H1 (cell line): ENCODE measurements at regions not wholly inside any gene's neighbourhood (a gene's known extent, or its start where the extent isn't known, plus 50 kb on each side); places are given as distances from the start of the nearest gene placed in this dataset.

Source experiments
- ATF3 ChIP-seq: IDR thresholded peaks from 2 replicates; pipeline ENCODE4 v1.6.1; 2011; ENCODE audit warnings: low read depth, mild to moderate bottlenecking, low read length; ENCODE audit not compliant: insufficient read depth
- CTCF ChIP-seq, 3 experiments: IDR thresholded peaks; 1 replicate in 2 of 3; 2 replicates in 1 of 3; pipeline versions ENCODE4 v1.5.1 to v1.6.1; 2011; ENCODE audit warnings: low read length in 3 of 3, mild to moderate bottlenecking in 3 of 3, inconsistent platforms in 2 of 3, low read depth in 1 of 3, moderate library complexity in 1 of 3; ENCODE audit not compliant: insufficient read depth in 1 of 3; ENCODE audit errors: control extremely low read depth in 1 of 3
- EZH2 ChIP-seq: fragments of 200-600 bp; sonication (generic); IDR thresholded peaks from 2 replicates; pipeline ENCODE4 v1.7.1; 2012; ENCODE audit warnings: low read depth, mild to moderate bottlenecking, moderate library complexity, low read length, inconsistent platforms; ENCODE audit not compliant: severe bottlenecking
- KDM1A ChIP-seq: fragments of 200-600, 300-600 bp; sonication (generic); IDR thresholded peaks from 2 replicates; pipeline ENCODE4 v1.7.1; 2016; ENCODE audit warnings: mild to moderate bottlenecking, low read length, borderline replicate concordance
- PHF8 ChIP-seq: fragments of 200-600 bp; sonication (generic); conservative IDR thresholded peaks from 2 replicates; pipeline ENCODE4 v1.7.1; 2012; ENCODE audit warnings: low read depth, mild to moderate bottlenecking, inconsistent platforms, low read length, moderate library complexity
- POLR2A ChIP-seq, 2 experiments: IDR thresholded peaks; 1 replicate in 1 of 2; 2 replicates in 1 of 2; pipeline ENCODE4 v1.6.1; 2011; ENCODE audit warnings: low read depth in 2 of 2, low read length in 2 of 2, mild to moderate bottlenecking in 2 of 2; ENCODE audit errors: control extremely low read depth in 1 of 2
- POLR2AphosphoS5 ChIP-seq: IDR thresholded peaks from 2 replicates; pipeline ENCODE4 v1.6.1; 2011; ENCODE audit warnings: low read depth, low read length
- TAF7 ChIP-seq: optimal IDR thresholded peaks from 2 replicates; pipeline ENCODE3; 2011; ENCODE audit warnings: low read depth, mild to moderate bottlenecking, inconsistent platforms, low read length, moderate library complexity, borderline replicate concordance

- TF ChIP-seq PHF8, result no peak
- TF ChIP-seq CTCF (IDR thresholded peaks at IDR 0.05; ENCODE audit: control extremely low read depth in 1 of 3, insufficient read depth in 1 of 3, low read depth in 1 of 3, low read length in 3 of 3), result no peak
- TF ChIP-seq EZH2, result no peak
- no peak for TF ChIP-seq TAF7
- TF ChIP-seq ATF3, result no peak
- TF ChIP-seq KDM1A, result no peak
- TF ChIP-seq POLR2A (IDR thresholded peaks at IDR 0.05; ENCODE audit: control extremely low read depth in 1 of 2, low read depth in 2 of 2, low read length in 2 of 2), result no peak
- no peak for TF ChIP-seq POLR2AphosphoS5
Observed at GRCh38 chr3:165491487-165491886, 295.3 kb upstream of the SLITRK3 start.
